ENCODE measurements at regions not wholly inside any gene's neighbourhood (a gene's known extent, or its start where the extent isn't known, plus 50 kb on each side); places are given as distances from the start of the nearest gene placed in this dataset.
A peak's percentile ranks its signal among the peaks of the same experiment; 100 is the strongest.

DNA sequence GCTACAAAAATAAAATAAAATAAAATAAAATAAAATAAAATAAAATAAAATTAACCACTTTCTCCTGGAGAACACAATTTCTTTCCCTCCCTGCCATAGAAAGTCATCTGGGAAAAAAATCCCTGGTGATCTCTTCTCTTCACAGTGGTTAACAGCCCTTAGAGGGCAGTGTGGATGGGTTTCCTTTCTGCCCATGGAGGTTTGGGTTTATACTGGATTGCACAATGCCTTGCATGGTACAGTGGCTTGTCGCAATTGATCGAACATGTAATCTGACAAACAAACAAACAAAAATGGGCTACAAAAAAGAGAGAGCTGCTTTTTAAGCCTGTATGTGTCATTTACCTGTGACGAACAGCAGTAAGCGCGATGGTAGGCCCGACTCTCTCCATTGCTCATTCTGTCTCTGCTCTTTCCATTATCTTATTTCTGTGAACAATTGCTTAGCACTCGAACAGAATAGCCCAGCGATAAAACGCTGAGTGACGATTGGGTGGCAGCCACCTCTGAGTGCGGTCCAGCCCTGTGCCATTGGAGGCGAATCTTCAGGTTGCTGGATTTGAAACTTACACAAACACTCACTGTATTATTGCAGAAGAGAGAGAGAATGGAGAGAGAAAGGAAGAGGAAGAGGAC is 166.1 kb downstream of the CD83 start:
- Histone ChIP-seq H3F3A (ENCODE audit: insufficient read depth, low read depth) (no peaks in the 10 kb centered on the region), H3K4me3 (no peak overlapping the region), H3K27me3 (ENCODE audit: insufficient read depth, low read depth) (no peaks in the 10 kb centered on the region), H2AFZ (no peak overlapping the region), H3K4me2 (no peak overlapping the region), H3K9me3 (ENCODE audit: insufficient read depth, low read depth) (no peaks in the 10 kb centered on the region), H3K27ac (no peak overlapping the region), H3K36me3 (ENCODE audit: low read depth) (no peaks in the 10 kb centered on the region), H3K4me1 (replicated peaks; ENCODE audit: insufficient read depth) (peaks cover 7% of the 10 kb centered on the region; the same call in 1 of the 2 replicates), H4K20me1 (ENCODE audit: insufficient read depth) (no peaks in the 10 kb centered on the region), H3K79me2 (ENCODE audit: low read depth) (no peaks in the 10 kb centered on the region), H3K9me2 (ENCODE audit: insufficient read depth) (no peaks in the 10 kb centered on the region)
- intact Hi-C loops (cut with micrococcal nuclease; ENCODE audit: unreplicated experiment) = no loop called here
- ChIA-PET CTCF (no interaction called here), POLR2A (ENCODE audit: unreplicated experiment) (no interaction called here)
- no TSS peak for BruUV-seq (replicated peaks)
- no peak for DNase-seq
- TF ChIP-seq EZH2 (IDR thresholded peaks at IDR 0.05; ENCODE audit: low read depth) = no peak
- TF ChIP-seq, protein P1, sequence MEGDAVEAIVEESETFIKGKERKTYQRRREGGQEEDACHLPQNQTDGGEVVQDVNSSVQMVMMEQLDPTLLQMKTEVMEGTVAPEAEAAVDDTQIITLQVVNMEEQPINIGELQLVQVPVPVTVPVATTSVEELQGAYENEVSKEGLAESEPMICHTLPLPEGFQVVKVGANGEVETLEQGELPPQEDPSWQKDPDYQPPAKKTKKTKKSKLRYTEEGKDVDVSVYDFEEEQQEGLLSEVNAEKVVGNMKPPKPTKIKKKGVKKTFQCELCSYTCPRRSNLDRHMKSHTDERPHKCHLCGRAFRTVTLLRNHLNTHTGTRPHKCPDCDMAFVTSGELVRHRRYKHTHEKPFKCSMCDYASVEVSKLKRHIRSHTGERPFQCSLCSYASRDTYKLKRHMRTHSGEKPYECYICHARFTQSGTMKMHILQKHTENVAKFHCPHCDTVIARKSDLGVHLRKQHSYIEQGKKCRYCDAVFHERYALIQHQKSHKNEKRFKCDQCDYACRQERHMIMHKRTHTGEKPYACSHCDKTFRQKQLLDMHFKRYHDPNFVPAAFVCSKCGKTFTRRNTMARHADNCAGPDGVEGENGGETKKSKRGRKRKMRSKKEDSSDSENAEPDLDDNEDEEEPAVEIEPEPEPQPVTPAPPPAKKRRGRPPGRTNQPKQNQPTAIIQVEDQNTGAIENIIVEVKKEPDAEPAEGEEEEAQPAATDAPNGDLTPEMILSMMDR (conservative IDR thresholded peaks at IDR 0.05) = no peak

DNA sequence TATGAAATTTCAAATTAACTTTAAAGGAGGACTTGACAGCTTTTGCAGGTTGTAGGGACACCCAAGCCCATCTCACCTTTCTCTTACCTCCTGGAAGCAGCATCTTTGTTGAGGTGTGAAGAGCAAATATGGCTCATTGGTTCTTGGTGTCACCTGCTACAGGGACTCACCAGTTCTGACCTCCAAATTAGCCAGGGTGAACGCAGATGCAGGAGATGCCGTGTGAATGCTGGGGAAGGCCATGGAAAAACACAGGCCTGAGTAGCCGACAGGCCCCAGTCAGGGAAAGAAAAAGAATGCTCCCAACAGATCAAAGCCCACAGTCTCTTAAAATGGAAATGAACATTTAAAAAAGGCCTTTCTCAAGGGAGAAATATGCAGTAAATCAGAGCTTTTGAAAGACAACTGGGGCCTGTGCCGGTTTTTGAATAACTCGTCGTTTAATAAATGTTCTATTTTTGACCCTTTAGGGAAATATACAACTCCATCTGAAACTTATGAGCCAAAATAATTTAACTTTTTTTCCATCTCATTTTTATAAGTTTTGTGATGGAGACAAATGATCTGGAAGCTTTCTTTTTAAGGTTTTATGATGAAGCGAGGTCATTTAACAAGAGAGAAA is 167.5 kb downstream of the CD83 start:
- CTCF ChIA-PET = interaction anchor here (0.6 kb wide), 1 partner anchor 1318 kb away, joined by 3 read pairs; no protein-coding TSS in a partner anchor
- Histone ChIP-seq H3K9me2 (ENCODE audit: insufficient read depth) (no peaks in the 10 kb centered on the region), H3K4me2 (no peak overlapping the region), H4K20me1 (ENCODE audit: insufficient read depth) (no peaks in the 10 kb centered on the region), H3K27me3 (ENCODE audit: insufficient read depth, low read depth) (no peaks in the 10 kb centered on the region), H3K36me3 (ENCODE audit: low read depth) (no peaks in the 10 kb centered on the region), H3K4me3 (no peak overlapping the region), H3K9me3 (ENCODE audit: insufficient read depth, low read depth) (no peaks in the 10 kb centered on the region), H3K79me2 (ENCODE audit: low read depth) (no peaks in the 10 kb centered on the region), H3K4me1 (replicated peaks; ENCODE audit: insufficient read depth) (peaks cover 7% of the 10 kb centered on the region; the same call in 1 of the 2 replicates), H3F3A (ENCODE audit: insufficient read depth, low read depth) (no peaks in the 10 kb centered on the region), H2AFZ (no peak overlapping the region), H3K27ac (no peak overlapping the region)
- DNase-seq = no peak
- POLR2A ChIA-PET (ENCODE audit: unreplicated experiment) = no interaction called here
- no TSS peak for BruUV-seq (replicated peaks)
- no peak for TF ChIP-seq EZH2 (IDR thresholded peaks at IDR 0.05; ENCODE audit: low read depth)
- TF ChIP-seq, protein P1 (conservative IDR thresholded peaks at IDR 0.05) = no peak
- intact Hi-C loops (cut with micrococcal nuclease; ENCODE audit: unreplicated experiment) = loop anchor here (5.0 kb wide), 1 partner anchor 177 kb away; no protein-coding TSS in a partner anchor

DNA sequence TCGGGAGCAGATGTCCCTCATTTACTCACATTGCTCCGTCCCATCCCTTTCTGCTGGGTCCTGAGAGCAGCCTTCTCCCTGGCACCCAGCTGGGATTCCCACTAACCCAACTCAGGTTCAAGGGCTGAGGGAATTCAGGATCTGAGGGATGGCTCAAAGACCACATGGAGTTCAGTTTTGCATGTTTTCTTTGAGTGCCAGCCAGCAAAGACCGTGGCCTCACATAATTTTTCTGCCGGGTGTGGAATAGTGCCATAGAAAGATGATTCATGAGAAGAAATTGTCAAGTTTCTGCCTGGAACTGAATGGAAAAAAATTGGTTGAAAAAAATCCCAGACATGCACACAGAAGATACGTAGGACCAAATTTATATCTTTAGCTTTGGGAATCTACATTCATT is 168.6 kb downstream of the CD83 start:
- H3K4me1 ChIP-seq (replicated peaks; ENCODE audit: insufficient read depth) = peaks cover 7% of the 10 kb centered on the region; the same call in 1 of the 2 replicates
- H3K27ac ChIP-seq = no peak overlapping the region
- peak; percentile 41 to 54 for DNase-seq
- H3K9me2 ChIP-seq (ENCODE audit: insufficient read depth) = no peaks in the 10 kb centered on the region
- no peaks in the 10 kb centered on the region for H3K27me3 ChIP-seq (ENCODE audit: insufficient read depth, low read depth)
- H4K20me1 ChIP-seq (ENCODE audit: insufficient read depth) = no peaks in the 10 kb centered on the region
- TF ChIP-seq EZH2 (IDR thresholded peaks at IDR 0.05; ENCODE audit: low read depth) = no peak
- TF ChIP-seq, protein P1 (conservative IDR thresholded peaks at IDR 0.05) = no peak
- H3K36me3 ChIP-seq (ENCODE audit: low read depth) = no peaks in the 10 kb centered on the region
- H3K9me3 ChIP-seq (ENCODE audit: insufficient read depth, low read depth) = no peaks in the 10 kb centered on the region
- H3F3A ChIP-seq (ENCODE audit: insufficient read depth, low read depth) = no peaks in the 10 kb centered on the region
- BruUV-seq (replicated peaks) = no TSS peak
- peak overlapping the region; percentile 15 for H3K4me2 ChIP-seq
- ChIA-PET CTCF (no interaction called here), POLR2A (ENCODE audit: unreplicated experiment) (no interaction called here)
- H3K79me2 ChIP-seq (ENCODE audit: low read depth) = no peaks in the 10 kb centered on the region
- no peak overlapping the region for H3K4me3 ChIP-seq
- H2AFZ ChIP-seq = no peak overlapping the region
- intact Hi-C loops (cut with micrococcal nuclease; ENCODE audit: unreplicated experiment) = loop anchor here (1.0 to 5.0 kb wide), 2 partner anchors 176 to 447 kb away; no protein-coding TSS in a partner anchor
